WTC11 (cell line): ENCODE measurements at regions not wholly inside any gene's neighbourhood (a gene's known extent, or its start where the extent isn't known, plus 50 kb on each side); places are given as distances from the start of the nearest gene placed in this dataset.

ENCODE experiments used
- ATAC-seq: fragments of 200-7000 bp; cut with Tn5 transposase; 2 replicates; pipeline ENCODE4 v1.10.0; 2021; ENCODE audit warnings: mild to moderate bottlenecking, moderate library complexity
- CTCF ChIA-PET: fragments of 300-600 bp; sonication (Branson Sonifier 250); formaldehyde crosslinking; loops from one replicate; lab custom pipeline; 2021; ENCODE audit warnings: antibody characterized with exemption; lab: Charles Lee
- POLR2A ChIA-PET: fragments of 350-600 bp; sonication (Branson Sonifier 250); formaldehyde crosslinking; loops from one replicate; lab custom pipeline; 2021; ENCODE audit warnings: antibody characterized with exemption; lab: Charles Lee
- DNase-seq: peaks from one replicate; pipeline ENCODE4 v3.0.0; 2021; ENCODE audit warnings: low spot score
- H3K27ac Mint-ChIP-seq: 2 replicates; pipeline ENCODE4 v1.8.0; 2021; ENCODE audit warnings: mixed read lengths
- H3K27me3 Mint-ChIP-seq: 2 replicates; pipeline ENCODE4 v1.8.0; 2021; ENCODE audit warnings: low read depth, mild to moderate bottlenecking, moderate library complexity, mixed read lengths
- H3K36me3 Mint-ChIP-seq: 2 replicates; pipeline ENCODE4 v1.8.0; 2021; ENCODE audit warnings: mixed read lengths
- H3K4me1 Mint-ChIP-seq: 2 replicates; pipeline ENCODE4 v1.8.0; 2022; ENCODE audit warnings: mixed read lengths
- H3K4me3 Mint-ChIP-seq: 2 replicates; pipeline ENCODE4 v1.8.0; 2021; ENCODE audit warnings: mild to moderate bottlenecking, moderate library complexity, mixed read lengths
- H3K9me3 Mint-ChIP-seq: 2 replicates; pipeline ENCODE4 v1.8.0; 2021; ENCODE audit warnings: mixed read lengths
- E2F1 ChIP-seq: sonication (generic); formaldehyde crosslinking; IDR thresholded peaks from 2 replicates; pipeline ENCODE4 v1.8.0; 2022; ENCODE audit warnings: mild to moderate bottlenecking, missing genetic modification reagents
- E2F4 ChIP-seq: sonication (generic); formaldehyde crosslinking; IDR thresholded peaks from 2 replicates; pipeline ENCODE4 v1.8.1; 2022; ENCODE audit warnings: low read depth, mild to moderate bottlenecking, moderate library complexity, missing genetic modification reagents, borderline replicate concordance
- ELF4 ChIP-seq: sonication (generic); formaldehyde crosslinking; IDR thresholded peaks from 2 replicates; pipeline ENCODE4 v1.8.1; 2022; ENCODE audit warnings: low read depth, mild to moderate bottlenecking, moderate library complexity, missing genetic modification reagents
- IRF2 ChIP-seq: sonication (generic); formaldehyde crosslinking; IDR thresholded peaks from 2 replicates; pipeline ENCODE4 v1.8.0; 2022; ENCODE audit warnings: low read depth, missing genetic modification reagents, borderline replicate concordance
- MYBL2 ChIP-seq: sonication (generic); formaldehyde crosslinking; IDR thresholded peaks from 2 replicates; pipeline ENCODE4 v1.8.1; 2023; ENCODE audit warnings: mild to moderate bottlenecking, moderate library complexity, missing genetic modification reagents
- NFYB ChIP-seq: sonication (generic); formaldehyde crosslinking; conservative IDR thresholded peaks from 2 replicates; pipeline ENCODE4 v1.8.0; 2022; ENCODE audit warnings: low read depth, missing genetic modification reagents
- NR2C2 ChIP-seq: sonication (generic); formaldehyde crosslinking; IDR thresholded peaks from 2 replicates; pipeline ENCODE4 v1.8.0; 2022; ENCODE audit warnings: mild to moderate bottlenecking, missing genetic modification reagents
- SP1 ChIP-seq: sonication (generic); formaldehyde crosslinking; conservative IDR thresholded peaks from 2 replicates; pipeline ENCODE4 v1.8.1; 2022; ENCODE audit warnings: missing genetic modification reagents
- TEAD4 ChIP-seq: sonication (generic); formaldehyde crosslinking; IDR thresholded peaks from 2 replicates; pipeline ENCODE4 v1.8.0; 2022; ENCODE audit warnings: mild to moderate bottlenecking, missing genetic modification reagents
- USF2 ChIP-seq: sonication (generic); formaldehyde crosslinking; IDR thresholded peaks from 2 replicates; pipeline ENCODE4 v1.8.1; 2023; ENCODE audit warnings: mild to moderate bottlenecking, missing genetic modification reagents, moderate library complexity
- ZNF263 ChIP-seq: sonication (generic); formaldehyde crosslinking; IDR thresholded peaks from 2 replicates; pipeline ENCODE4 v1.8.1; 2022; ENCODE audit warnings: low read depth, mild to moderate bottlenecking, moderate library complexity, missing genetic modification reagents
- ZNF416 ChIP-seq: fragments of 250-450 bp; sonication (Bioruptor Pico); IDR thresholded peaks from 2 replicates; pipeline ENCODE4 v1.9.0; 2021; ENCODE audit warnings: mild to moderate bottlenecking, inconsistent platforms
- TF ChIP-seq, protein P1 (sequence below): sonication (generic); formaldehyde crosslinking; IDR thresholded peaks from 2 replicates; pipeline ENCODE4 v1.8.1; 2022; ENCODE audit warnings: mild to moderate bottlenecking, moderate library complexity, missing genetic modification reagents
- TF ChIP-seq, protein P2 (sequence below): sonication (generic); formaldehyde crosslinking; IDR thresholded peaks from 2 replicates; pipeline ENCODE4 v1.8.1; 2022; ENCODE audit warnings: low read depth, missing genetic modification reagents, borderline replicate concordance
- TF ChIP-seq, protein P3 (sequence below): sonication (generic); formaldehyde crosslinking; IDR thresholded peaks from 2 replicates; pipeline ENCODE4 v1.8.1; 2023; ENCODE audit warnings: mild to moderate bottlenecking, missing genetic modification reagents
- TF ChIP-seq, protein P4 (sequence below): sonication (generic); formaldehyde crosslinking; IDR thresholded peaks from 2 replicates; pipeline ENCODE4 v1.8.0; 2022; ENCODE audit warnings: mild to moderate bottlenecking, missing genetic modification reagents
- TF ChIP-seq, protein P5 (sequence below): sonication (generic); formaldehyde crosslinking; IDR thresholded peaks from 2 replicates; pipeline ENCODE4 v1.8.0; 2022; ENCODE audit warnings: missing genetic modification reagents
- TF ChIP-seq, protein P6 (sequence below): sonication (generic); formaldehyde crosslinking; IDR thresholded peaks from 2 replicates; pipeline ENCODE4 v1.8.1; 2023; ENCODE audit warnings: mild to moderate bottlenecking, missing genetic modification reagents
- TF ChIP-seq, protein P7 (sequence below): fragments of 250-450 bp; sonication (Bioruptor Pico); IDR thresholded peaks from 2 replicates; pipeline ENCODE4 v1.9.0; 2021; ENCODE audit warnings: moderate library complexity, mild to moderate bottlenecking, inconsistent platforms, borderline replicate concordance

GRCh38 chr1:81034291-81034690, 766.4 kb upstream of the ADGRL2 start (continued):
- TF ChIP-seq, protein P1, sequence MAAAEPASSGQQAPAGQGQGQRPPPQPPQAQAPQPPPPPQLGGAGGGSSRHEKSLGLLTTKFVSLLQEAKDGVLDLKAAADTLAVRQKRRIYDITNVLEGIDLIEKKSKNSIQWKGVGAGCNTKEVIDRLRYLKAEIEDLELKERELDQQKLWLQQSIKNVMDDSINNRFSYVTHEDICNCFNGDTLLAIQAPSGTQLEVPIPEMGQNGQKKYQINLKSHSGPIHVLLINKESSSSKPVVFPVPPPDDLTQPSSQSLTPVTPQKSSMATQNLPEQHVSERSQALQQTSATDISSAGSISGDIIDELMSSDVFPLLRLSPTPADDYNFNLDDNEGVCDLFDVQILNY (CRISPR knock-in tag), result no peak
- no peak for TF ChIP-seq IRF2 (CRISPR knock-in tag)
- TF ChIP-seq ZNF263 (CRISPR knock-in tag), result no peak
- TF ChIP-seq, all 79 proteins: peak for 0

GRCh38 chr1:81032973-81033425, 767.7 kb upstream of the ADGRL2 start:
- CTCF ChIA-PET, result no interaction called here
- Mint-ChIP-seq H3K4me1 (no peaks in the 10 kb centered on the region), H3K36me3 (peaks cover 4% of the 10 kb centered on the region), H3K27ac (no peak overlapping the region), H3K4me3 (no peak overlapping the region), H3K9me3 (peaks cover 11% of the 10 kb centered on the region), H3K27me3 (peaks cover 3% of the 10 kb centered on the region; the same call in 1 of the 2 replicates)
- no peak for ATAC-seq
- POLR2A ChIA-PET, result interaction anchor here (0.7 kb wide), 1 partner anchor 1012 kb away, joined by 3 read pairs; no protein-coding TSS in a partner anchor
- DNase-seq, result no peak
- TF ChIP-seq, protein P2, sequence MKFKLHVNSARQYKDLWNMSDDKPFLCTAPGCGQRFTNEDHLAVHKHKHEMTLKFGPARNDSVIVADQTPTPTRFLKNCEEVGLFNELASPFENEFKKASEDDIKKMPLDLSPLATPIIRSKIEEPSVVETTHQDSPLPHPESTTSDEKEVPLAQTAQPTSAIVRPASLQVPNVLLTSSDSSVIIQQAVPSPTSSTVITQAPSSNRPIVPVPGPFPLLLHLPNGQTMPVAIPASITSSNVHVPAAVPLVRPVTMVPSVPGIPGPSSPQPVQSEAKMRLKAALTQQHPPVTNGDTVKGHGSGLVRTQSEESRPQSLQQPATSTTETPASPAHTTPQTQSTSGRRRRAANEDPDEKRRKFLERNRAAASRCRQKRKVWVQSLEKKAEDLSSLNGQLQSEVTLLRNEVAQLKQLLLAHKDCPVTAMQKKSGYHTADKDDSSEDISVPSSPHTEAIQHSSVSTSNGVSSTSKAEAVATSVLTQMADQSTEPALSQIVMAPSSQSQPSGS (CRISPR knock-in tag), result no peak
- TF ChIP-seq, protein P3, sequence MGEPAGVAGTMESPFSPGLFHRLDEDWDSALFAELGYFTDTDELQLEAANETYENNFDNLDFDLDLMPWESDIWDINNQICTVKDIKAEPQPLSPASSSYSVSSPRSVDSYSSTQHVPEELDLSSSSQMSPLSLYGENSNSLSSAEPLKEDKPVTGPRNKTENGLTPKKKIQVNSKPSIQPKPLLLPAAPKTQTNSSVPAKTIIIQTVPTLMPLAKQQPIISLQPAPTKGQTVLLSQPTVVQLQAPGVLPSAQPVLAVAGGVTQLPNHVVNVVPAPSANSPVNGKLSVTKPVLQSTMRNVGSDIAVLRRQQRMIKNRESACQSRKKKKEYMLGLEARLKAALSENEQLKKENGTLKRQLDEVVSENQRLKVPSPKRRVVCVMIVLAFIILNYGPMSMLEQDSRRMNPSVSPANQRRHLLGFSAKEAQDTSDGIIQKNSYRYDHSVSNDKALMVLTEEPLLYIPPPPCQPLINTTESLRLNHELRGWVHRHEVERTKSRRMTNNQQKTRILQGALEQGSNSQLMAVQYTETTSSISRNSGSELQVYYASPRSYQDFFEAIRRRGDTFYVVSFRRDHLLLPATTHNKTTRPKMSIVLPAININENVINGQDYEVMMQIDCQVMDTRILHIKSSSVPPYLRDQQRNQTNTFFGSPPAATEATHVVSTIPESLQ (CRISPR knock-in tag), result no peak
- TF ChIP-seq, protein P4, sequence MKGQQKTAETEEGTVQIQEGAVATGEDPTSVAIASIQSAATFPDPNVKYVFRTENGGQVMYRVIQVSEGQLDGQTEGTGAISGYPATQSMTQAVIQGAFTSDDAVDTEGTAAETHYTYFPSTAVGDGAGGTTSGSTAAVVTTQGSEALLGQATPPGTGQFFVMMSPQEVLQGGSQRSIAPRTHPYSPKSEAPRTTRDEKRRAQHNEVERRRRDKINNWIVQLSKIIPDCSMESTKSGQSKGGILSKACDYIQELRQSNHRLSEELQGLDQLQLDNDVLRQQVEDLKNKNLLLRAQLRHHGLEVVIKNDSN, result no peak
- TF ChIP-seq NR2C2 (CRISPR knock-in tag) (no peak), E2F4 (CRISPR knock-in tag) (no peak), SP1 (CRISPR knock-in tag) (no peak), NFYB (CRISPR knock-in tag) (no peak), E2F1 (CRISPR knock-in tag) (no peak), ZNF263 (CRISPR knock-in tag) (no peak), TEAD4 (CRISPR knock-in tag) (no peak), ELF4 (CRISPR knock-in tag) (no peak), MYBL2 (CRISPR knock-in tag) (no peak), ZNF416 (CRISPR knock-in tag) (no peak), IRF2 (CRISPR knock-in tag) (no peak), USF2 (no peak)
- TF ChIP-seq, protein P5, sequence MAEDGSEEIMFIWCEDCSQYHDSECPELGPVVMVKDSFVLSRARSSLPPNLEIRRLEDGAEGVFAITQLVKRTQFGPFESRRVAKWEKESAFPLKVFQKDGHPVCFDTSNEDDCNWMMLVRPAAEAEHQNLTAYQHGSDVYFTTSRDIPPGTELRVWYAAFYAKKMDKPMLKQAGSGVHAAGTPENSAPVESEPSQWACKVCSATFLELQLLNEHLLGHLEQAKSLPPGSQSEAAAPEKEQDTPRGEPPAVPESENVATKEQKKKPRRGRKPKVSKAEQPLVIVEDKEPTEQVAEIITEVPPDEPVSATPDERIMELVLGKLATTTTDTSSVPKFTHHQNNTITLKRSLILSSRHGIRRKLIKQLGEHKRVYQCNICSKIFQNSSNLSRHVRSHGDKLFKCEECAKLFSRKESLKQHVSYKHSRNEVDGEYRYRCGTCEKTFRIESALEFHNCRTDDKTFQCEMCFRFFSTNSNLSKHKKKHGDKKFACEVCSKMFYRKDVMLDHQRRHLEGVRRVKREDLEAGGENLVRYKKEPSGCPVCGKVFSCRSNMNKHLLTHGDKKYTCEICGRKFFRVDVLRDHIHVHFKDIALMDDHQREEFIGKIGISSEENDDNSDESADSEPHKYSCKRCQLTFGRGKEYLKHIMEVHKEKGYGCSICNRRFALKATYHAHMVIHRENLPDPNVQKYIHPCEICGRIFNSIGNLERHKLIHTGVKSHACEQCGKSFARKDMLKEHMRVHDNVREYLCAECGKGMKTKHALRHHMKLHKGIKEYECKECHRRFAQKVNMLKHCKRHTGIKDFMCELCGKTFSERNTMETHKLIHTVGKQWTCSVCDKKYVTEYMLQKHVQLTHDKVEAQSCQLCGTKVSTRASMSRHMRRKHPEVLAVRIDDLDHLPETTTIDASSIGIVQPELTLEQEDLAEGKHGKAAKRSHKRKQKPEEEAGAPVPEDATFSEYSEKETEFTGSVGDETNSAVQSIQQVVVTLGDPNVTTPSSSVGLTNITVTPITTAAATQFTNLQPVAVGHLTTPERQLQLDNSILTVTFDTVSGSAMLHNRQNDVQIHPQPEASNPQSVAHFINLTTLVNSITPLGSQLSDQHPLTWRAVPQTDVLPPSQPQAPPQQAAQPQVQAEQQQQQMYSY (CRISPR knock-in tag), result no peak
- TF ChIP-seq, protein P6, sequence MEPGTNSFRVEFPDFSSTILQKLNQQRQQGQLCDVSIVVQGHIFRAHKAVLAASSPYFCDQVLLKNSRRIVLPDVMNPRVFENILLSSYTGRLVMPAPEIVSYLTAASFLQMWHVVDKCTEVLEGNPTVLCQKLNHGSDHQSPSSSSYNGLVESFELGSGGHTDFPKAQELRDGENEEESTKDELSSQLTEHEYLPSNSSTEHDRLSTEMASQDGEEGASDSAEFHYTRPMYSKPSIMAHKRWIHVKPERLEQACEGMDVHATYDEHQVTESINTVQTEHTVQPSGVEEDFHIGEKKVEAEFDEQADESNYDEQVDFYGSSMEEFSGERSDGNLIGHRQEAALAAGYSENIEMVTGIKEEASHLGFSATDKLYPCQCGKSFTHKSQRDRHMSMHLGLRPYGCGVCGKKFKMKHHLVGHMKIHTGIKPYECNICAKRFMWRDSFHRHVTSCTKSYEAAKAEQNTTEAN, result no peak
- TF ChIP-seq, protein P7, sequence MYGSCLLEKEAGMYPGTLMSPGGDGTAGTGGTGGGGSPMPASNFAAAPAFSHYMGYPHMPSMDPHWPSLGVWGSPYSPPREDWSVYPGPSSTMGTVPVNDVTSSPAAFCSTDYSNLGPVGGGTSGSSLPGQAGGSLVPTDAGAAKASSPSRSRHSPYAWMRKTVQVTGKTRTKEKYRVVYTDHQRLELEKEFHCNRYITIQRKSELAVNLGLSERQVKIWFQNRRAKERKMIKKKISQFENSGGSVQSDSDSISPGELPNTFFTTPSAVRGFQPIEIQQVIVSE, result no peak
